ENCODE measurements at regions not wholly inside any gene's neighbourhood (a gene's known extent, or its start where the extent isn't known, plus 50 kb on each side); places are given as distances from the start of the nearest gene placed in this dataset.

- no peak for DNase-seq
These were observed 56.5 kb downstream of the IRX6 start for GRCh38 chr16:55380485-55380884.

- no peak for DNase-seq
These were observed 60.6 kb downstream of the IRX6 start for GRCh38 chr16:55384288-55385247.

GRCh38 chr16:55385359-55385758, 61.4 kb downstream of the IRX6 start:
- no peak for DNase-seq

- no peak for DNase-seq
These were observed 62.7 kb downstream of the IRX6 start for GRCh38 chr16:55386534-55387296.

- DNase-seq = no peak
These were observed 64.3 kb downstream of the IRX6 start for GRCh38 chr16:55388131-55388862.

GRCh38 chr16:55389426-55390073, 65.5 kb downstream of the IRX6 start:
- no peak for DNase-seq

- DNase-seq = no peak
These were observed 66.7 kb downstream of the IRX6 start for GRCh38 chr16:55390630-55391237.

- DNase-seq = no peak
These were observed 67.9 kb downstream of the IRX6 start for GRCh38 chr16:55391760-55392375.

GRCh38 chr16:55392701-55393100, 68.7 kb downstream of the IRX6 start:
- DNase-seq = no peak

- DNase-seq = no peak
These were observed 70.0 kb downstream of the IRX6 start for GRCh38 chr16:55393991-55394390.

- DNase-seq = no peak
These were observed 74.8 kb downstream of the IRX6 start for GRCh38 chr16:55398762-55399161.

- no peak for DNase-seq
These were observed 75.9 kb downstream of the IRX6 start for GRCh38 chr16:55399911-55400310.

- DNase-seq = peak; percentile 46 to 80
These were observed 77.0 kb downstream of the IRX6 start for GRCh38 chr16:55401046-55401445.

- DNase-seq = no peak
These were observed 75.5 kb upstream of the MMP2 start for GRCh38 chr16:55403464-55403863.

- DNase-seq = no peak
These were observed 72.3 kb upstream of the MMP2 start for GRCh38 chr16:55406651-55407050.

GRCh38 chr16:55408661-55409060, 70.3 kb upstream of the MMP2 start:
- no peak for DNase-seq

GRCh38 chr16:55411231-55411630, 67.8 kb upstream of the MMP2 start:
- DNase-seq = no peak

GRCh38 chr16:55418586-55418985, 60.4 kb upstream of the MMP2 start:
- no peak for DNase-seq

GRCh38 chr16:55421226-55421625, 57.8 kb upstream of the MMP2 start:
- no peak for DNase-seq

GRCh38 chr16:55426865-55427484, 52.0 kb upstream of the MMP2 start:
- DNase-seq = no peak

All from NCI-H524 (cell line).